Body of pancreas (tissue), 4 donors: ENCODE measurements at regions not wholly inside any gene's neighbourhood (a gene's known extent, or its start where the extent isn't known, plus 50 kb on each side); places are given as distances from the start of the nearest gene placed in this dataset.

Source experiments
- CTCF ChIP-seq, 7 experiments: fragments of 450-650 bp in 4 of 7; fragments of 200-600 bp in 3 of 7; sonication (generic) in 3 of 7; IDR thresholded peaks; one replicate each; pipeline ENCODE4 v1.5.1; 2016 to 2019; ENCODE audit warnings: antibody characterized with exemption in 7 of 7
- POLR2A ChIP-seq, 3 donors: fragments of 450-650 bp; IDR thresholded peaks; one replicate each; pipeline ENCODE4 v1.6.1; 2016; ENCODE audit warnings: antibody characterized with exemption in 3 of 3, mild to moderate bottlenecking in 2 of 3

- TF ChIP-seq CTCF (IDR thresholded peaks at IDR 0.05) (no peak), POLR2A (IDR thresholded peaks at IDR 0.05) (no peak)
Observed at GRCh38 chr19:32168606-32169005, 176.8 kb upstream of the ZNF507 start.
